ENCODE measurements at regions not wholly inside any gene's neighbourhood (a gene's known extent, or its start where the extent isn't known, plus 50 kb on each side); places are given as distances from the start of the nearest gene placed in this dataset.
"Not testable (repeated sequence)": the region's sequence is repeated elsewhere in the genome, so short reads cannot be mapped to it uniquely, and the experiment has no call there.

GRCh38 chr20:53819973-53820451 lies 226.4 kb upstream of the ZNF217 start:
- no peak for DNase-seq (ENCODE audit: low read depth)

- no peak for DNase-seq (ENCODE audit: low read depth)
These were observed 225.0 kb upstream of the ZNF217 start for GRCh38 chr20:53818457-53819177.

GRCh38 chr20:53817513-53817912 lies 223.9 kb upstream of the ZNF217 start:
- DNase-seq (ENCODE audit: low read depth), result not testable (repeated sequence)

- DNase-seq (ENCODE audit: low read depth), result no peak
These were observed 223.3 kb upstream of the ZNF217 start for GRCh38 chr20:53816872-53817398.

GRCh38 chr20:53815509-53815908 lies 221.9 kb upstream of the ZNF217 start:
- no peak for DNase-seq (ENCODE audit: low read depth)

GRCh38 chr20:53814060-53814459 lies 220.4 kb upstream of the ZNF217 start:
- no peak for DNase-seq (ENCODE audit: low read depth)

- DNase-seq (ENCODE audit: low read depth), result no peak
These were observed 220.0 kb upstream of the ZNF217 start for GRCh38 chr20:53813636-53814035.

- DNase-seq (ENCODE audit: low read depth), result no peak
These were observed 217.9 kb upstream of the ZNF217 start for GRCh38 chr20:53811577-53811976.

- DNase-seq (ENCODE audit: low read depth), result no peak
These were observed 217.2 kb upstream of the ZNF217 start for GRCh38 chr20:53810661-53811355.

GRCh38 chr20:53809728-53810365 lies 216.2 kb upstream of the ZNF217 start:
- DNase-seq (ENCODE audit: low read depth), result no peak

GRCh38 chr20:53809217-53809616 lies 215.6 kb upstream of the ZNF217 start:
- no peak for DNase-seq (ENCODE audit: low read depth)

GRCh38 chr20:53808733-53809132 lies 215.1 kb upstream of the ZNF217 start:
- DNase-seq (ENCODE audit: low read depth), result no peak

- DNase-seq (ENCODE audit: low read depth), result not testable (repeated sequence)
These were observed 214.7 kb upstream of the ZNF217 start for GRCh38 chr20:53808302-53808701.

GRCh38 chr20:53806683-53807401 lies 213.2 kb upstream of the ZNF217 start:
- no peak for DNase-seq (ENCODE audit: low read depth)

GRCh38 chr20:53805895-53806384 lies 212.3 kb upstream of the ZNF217 start:
- peak; percentile 27 for DNase-seq (ENCODE audit: low read depth)

- no peak for DNase-seq (ENCODE audit: low read depth)
These were observed 211.6 kb upstream of the ZNF217 start for GRCh38 chr20:53804920-53805894.

- not testable (repeated sequence) for DNase-seq (ENCODE audit: low read depth)
These were observed 210.7 kb upstream of the ZNF217 start for GRCh38 chr20:53804308-53804707.

- no peak for DNase-seq (ENCODE audit: low read depth)
These were observed 210.0 kb upstream of the ZNF217 start for GRCh38 chr20:53803492-53804155.

Measured in myocyte (in vitro differentiated cells).